Adrenal gland (tissue), 9 donors: ENCODE measurements at regions not wholly inside any gene's neighbourhood (a gene's known extent, or its start where the extent isn't known, plus 50 kb on each side); places are given as distances from the start of the nearest gene placed in this dataset.
"Not testable (repeated sequence)": the region's sequence is repeated elsewhere in the genome, so short reads cannot be mapped to it uniquely, and the experiment has no call there.

Experiments used
- DNase-seq, 7 donors: peaks; one replicate each; pipeline ENCODE4 v3.0.0-alpha.2; 2019 to 2020
- H3K27ac ChIP-seq, 5 donors: fragments of 200-600 bp; sonication (generic) in 4 of 5; 1 replicate in 3 of 5; 2 replicates in 2 of 5; pipeline versions ENCODE4 v1.5.1 to v1.8.0; 2016 to 2020; ENCODE audit warnings: mild to moderate bottlenecking in 1 of 5
- H3K27me3 ChIP-seq: fragments of 200-600 bp; 2 replicates; pipeline ENCODE4 v1.8.0; 2021
- H3K36me3 ChIP-seq, 2 donors: fragments of 200-600 bp; replicated peaks in 1 of 2; 1 replicate in 1 of 2; 2 replicates in 1 of 2; pipeline versions ENCODE4 v1.5.1 to v1.8.0; 2018 to 2022
- H3K4me1 ChIP-seq, 2 donors: fragments of 200-600 bp; replicated peaks in 1 of 2; 1 replicate in 1 of 2; 2 replicates in 1 of 2; pipeline versions ENCODE4 v1.5.1 to v1.8.0; 2018 to 2021
- H3K4me3 ChIP-seq, 4 donors: fragments of 200-600 bp; sonication (generic) in 3 of 4; one replicate each; pipeline ENCODE4 v1.5.1; 2016 to 2018
- H3K9me3 ChIP-seq, 3 donors: fragments of 200-600 bp; sonication (generic) in 1 of 3; replicated peaks in 1 of 3; 1 replicate in 2 of 3; 2 replicates in 1 of 3; pipeline versions ENCODE4 v1.5.1 to v1.8.0; 2016 to 2021
- POLR2A ChIP-seq, 2 donors: fragments of 450-650 bp; IDR thresholded peaks; one replicate each; pipeline ENCODE4 v1.6.1; 2017; ENCODE audit warnings: antibody characterized with exemption in 2 of 2, mild to moderate bottlenecking in 2 of 2, moderate library complexity in 1 of 2
- WGBS, 4 donors: extraction: QIAGEN DNeasy Blood & Tissue Kit in 2 of 4; methylation state at CpG; one replicate each; pipeline versions ENCODE4 v1.1.5 to v1.1.7; 2013 to 2017; 5-methylcytosine and 5-hydroxymethylcytosine counted together
- intact Hi-C, 2 donors: fragments of 100-400 bp; cut with DNase I; formaldehyde crosslinking; loops; one replicate each; pipeline versions ENCODE4 v1.14.1 to v1.15.0; 2022 to 2023
- TF ChIP-seq, protein P1 (sequence below), 6 experiments: fragments of 450-650 bp in 4 of 6; fragments of 200-600 bp in 2 of 6; sonication (generic) in 1 of 6; IDR thresholded peaks; 1 replicate in 5 of 6; 2 replicates in 1 of 6; pipeline versions ENCODE4 v1.5.1 to v1.8.0; 2016 to 2021; ENCODE audit warnings: antibody characterized with exemption in 6 of 6, mild to moderate bottlenecking in 2 of 6, moderate library complexity in 1 of 6
- donor health status: healthy with polysubstance abuse.
- donor health status: Bipolar disorder and iron deficiency.
- donor health status: DM: yes; HTN: yes; CAD: no.
- donor health status: DM: no; HTN: no; CAD: no.
- donor health status: DM: no; HTN: no; CAD: no.

DNA sequence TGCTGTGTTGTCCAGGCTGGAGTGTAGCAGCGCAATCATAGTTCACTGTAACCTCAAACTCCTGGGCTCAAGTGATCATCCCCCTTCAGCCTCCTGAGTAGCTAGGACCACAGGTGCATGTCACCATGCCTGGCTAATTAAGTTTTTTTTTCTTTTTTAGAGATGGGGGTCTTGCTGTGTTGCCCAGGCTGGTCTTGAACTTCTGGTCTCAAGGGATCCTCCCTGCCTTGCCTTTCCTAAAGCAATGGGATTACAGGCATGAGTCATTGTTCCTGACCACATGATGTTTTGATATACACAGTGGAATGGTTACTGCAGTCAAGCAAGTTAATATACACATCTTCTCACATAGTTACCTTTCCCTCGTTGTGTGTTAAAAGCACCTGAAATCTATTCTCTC, 140.3 kb downstream of the GPR85 start:
- no peaks in the 10 kb centered on the region for H3K9me3 ChIP-seq
- 74 to 83% (median 82%) methylated on average over 2 of the region's 2 CpGs for WGBS, 4 donors
- intact Hi-C loops, result no loop called here

DNA sequence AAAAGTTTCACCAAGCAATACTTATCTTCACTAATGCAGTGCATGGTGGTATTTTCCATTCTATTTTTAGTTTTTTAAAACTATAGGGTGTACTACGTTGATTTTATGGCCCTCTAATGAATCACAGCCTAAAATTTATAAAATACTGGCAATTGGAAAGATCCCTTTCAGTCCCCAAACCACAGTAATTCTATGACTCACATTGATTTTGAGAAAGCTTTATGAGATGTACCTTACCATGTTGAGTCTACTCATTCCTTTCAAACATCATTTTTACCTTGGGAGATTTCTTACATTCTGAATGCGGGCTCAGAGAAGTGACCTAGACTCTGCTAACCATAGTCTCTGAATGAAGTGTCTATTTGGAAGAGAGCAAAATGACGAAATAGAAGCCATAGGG, 141.6 kb downstream of the GPR85 start:
- peaks cover 0 to 3% of the 10 kb centered on the region in 2 donors for H3K4me1 ChIP-seq
- 70 to 77% (median 74%) methylated on average over 3 of the region's 3 CpGs for WGBS, 4 donors
- intact Hi-C loops, result no loop called here
- no peaks in the 10 kb centered on the region for H3K27me3 ChIP-seq
- TF ChIP-seq POLR2A (IDR thresholded peaks at IDR 0.05), result no peak
- TF ChIP-seq, protein P1, sequence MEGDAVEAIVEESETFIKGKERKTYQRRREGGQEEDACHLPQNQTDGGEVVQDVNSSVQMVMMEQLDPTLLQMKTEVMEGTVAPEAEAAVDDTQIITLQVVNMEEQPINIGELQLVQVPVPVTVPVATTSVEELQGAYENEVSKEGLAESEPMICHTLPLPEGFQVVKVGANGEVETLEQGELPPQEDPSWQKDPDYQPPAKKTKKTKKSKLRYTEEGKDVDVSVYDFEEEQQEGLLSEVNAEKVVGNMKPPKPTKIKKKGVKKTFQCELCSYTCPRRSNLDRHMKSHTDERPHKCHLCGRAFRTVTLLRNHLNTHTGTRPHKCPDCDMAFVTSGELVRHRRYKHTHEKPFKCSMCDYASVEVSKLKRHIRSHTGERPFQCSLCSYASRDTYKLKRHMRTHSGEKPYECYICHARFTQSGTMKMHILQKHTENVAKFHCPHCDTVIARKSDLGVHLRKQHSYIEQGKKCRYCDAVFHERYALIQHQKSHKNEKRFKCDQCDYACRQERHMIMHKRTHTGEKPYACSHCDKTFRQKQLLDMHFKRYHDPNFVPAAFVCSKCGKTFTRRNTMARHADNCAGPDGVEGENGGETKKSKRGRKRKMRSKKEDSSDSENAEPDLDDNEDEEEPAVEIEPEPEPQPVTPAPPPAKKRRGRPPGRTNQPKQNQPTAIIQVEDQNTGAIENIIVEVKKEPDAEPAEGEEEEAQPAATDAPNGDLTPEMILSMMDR (IDR thresholded peaks at IDR 0.05), result no peak
- DNase-seq, result no peak
- H3K4me3 ChIP-seq, result no peak overlapping the region
- H3K36me3 ChIP-seq, result no peaks in the 10 kb centered on the region
- no peak overlapping the region for H3K27ac ChIP-seq
- H3K9me3 ChIP-seq, result no peaks in the 10 kb centered on the region

More for the DNA sequence above, 140.3 kb downstream of the GPR85 start:
- no peak for TF ChIP-seq POLR2A (IDR thresholded peaks at IDR 0.05)
- TF ChIP-seq, protein P1 (IDR thresholded peaks at IDR 0.05), result no peak
- Histone ChIP-seq H3K36me3 (no peaks in the 10 kb centered on the region), H3K27ac (no peak overlapping the region), H3K4me1 (no peaks in the 10 kb centered on the region), H3K27me3 (no peaks in the 10 kb centered on the region), H3K4me3 (no peak overlapping the region)
- no peak for DNase-seq

DNA sequence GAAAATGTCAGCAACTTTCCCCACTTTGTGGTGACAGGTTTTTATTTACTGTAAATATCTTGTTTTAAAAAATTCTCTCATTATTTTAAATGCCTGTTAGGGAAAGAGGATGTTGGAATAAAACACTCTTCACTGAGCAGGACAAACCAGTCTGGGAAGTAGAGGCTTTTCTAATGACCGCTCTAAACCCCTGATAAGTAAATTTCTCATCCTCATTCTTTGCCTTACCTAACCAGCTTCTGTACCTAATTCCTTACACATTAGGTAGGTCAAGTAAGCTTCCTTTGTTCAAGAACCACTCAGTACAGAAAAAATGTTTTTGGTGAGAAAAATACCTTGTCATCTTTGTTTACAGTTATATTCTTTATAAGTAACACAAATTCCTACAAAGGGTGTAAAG, 143.6 kb downstream of the GPR85 start:
- intact Hi-C loops, result no loop called here
- TF ChIP-seq POLR2A (IDR thresholded peaks at IDR 0.05), result no peak
- TF ChIP-seq, protein P1 (IDR thresholded peaks at IDR 0.05), result no peak
- Histone ChIP-seq H3K4me1 (peaks cover 9 to 12% of the 10 kb centered on the region in 2 donors), H3K27me3 (no peaks in the 10 kb centered on the region), H3K4me3 (no peak overlapping the region), H3K9me3 (no peaks in the 10 kb centered on the region), H3K27ac (no peak overlapping the region), H3K36me3 (no peaks in the 10 kb centered on the region)
- WGBS, 4 donors, result 97 to 100% (median 99%) methylated on average over 1 of the region's 1 CpG
- no peak for DNase-seq

DNA sequence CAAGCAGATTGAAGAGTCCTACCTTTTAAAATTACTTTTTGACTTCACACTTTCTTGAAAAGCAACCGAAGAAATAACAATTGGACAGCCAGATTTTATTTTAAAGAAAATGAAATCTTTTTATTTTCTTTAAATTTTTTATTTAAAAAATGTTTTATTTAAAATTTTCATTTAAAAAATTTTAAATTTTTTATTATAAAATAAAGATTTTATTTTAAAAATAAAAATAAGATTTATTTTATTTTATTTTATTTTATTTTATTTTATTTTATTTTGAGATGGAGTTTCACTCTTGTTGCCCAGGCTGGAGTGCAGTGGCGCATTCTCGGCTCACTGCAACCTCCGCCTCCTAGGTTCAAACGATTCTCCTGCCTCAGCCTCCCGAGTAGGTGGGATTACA, 144.5 kb downstream of the GPR85 start:
- H3K36me3 ChIP-seq, intact Hi-C loops, H3K9me3 ChIP-seq, DNase-seq, H3K4me3 ChIP-seq, H3K27ac ChIP-seq, H3K27me3 ChIP-seq: not testable (repeated sequence)
- 85 to 89% (median 88%) methylated on average over 6 of the region's 6 CpGs for WGBS, 4 donors
- peaks cover 14 to 17% of the 10 kb centered on the region in 2 donors for H3K4me1 ChIP-seq

DNA sequence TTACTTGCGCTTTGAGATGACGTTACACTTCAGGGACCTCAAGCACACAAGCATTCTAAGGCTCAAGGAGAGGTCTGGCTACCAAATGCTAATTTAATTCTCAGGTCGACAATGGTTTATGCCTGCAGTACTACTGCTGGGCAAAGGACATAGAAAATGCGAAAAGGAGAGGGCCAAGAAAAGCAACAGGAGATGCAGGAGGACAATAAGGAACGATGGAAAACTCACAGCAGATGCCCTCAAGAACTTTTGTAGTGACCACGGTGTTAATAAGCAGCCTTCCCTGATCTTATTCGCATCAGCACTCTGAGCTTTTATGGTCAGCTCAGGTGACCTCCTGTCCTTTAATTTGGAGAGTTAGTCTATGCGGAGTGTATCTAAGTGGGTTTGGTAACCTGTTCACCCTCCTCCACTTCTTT, 146.3 kb downstream of the GPR85 start:
- Histone ChIP-seq H3K27me3 (no peaks in the 10 kb centered on the region), H3K4me3 (peak overlapping the region; percentile 7 to 87 (median 54)), H3K36me3 (no peaks in the 10 kb centered on the region), H3K4me1 (peaks cover 14 to 31% of the 10 kb centered on the region in 2 donors), H3K27ac (peak overlapping the region in 4 of 5 donors; percentile 31 to 88 (median 70)), H3K9me3 (no peaks in the 10 kb centered on the region)
- DNase-seq, result no peak
- 7 to 13% (median 9%) methylated on average over 8 of the region's 8 CpGs for WGBS, 4 donors
- intact Hi-C loops, result no loop called here
- no peak for TF ChIP-seq POLR2A (IDR thresholded peaks at IDR 0.05)
- TF ChIP-seq, protein P1 (IDR thresholded peaks at IDR 0.05), result peak in 1 of 6 experiments; percentile 6
